A673 (cell line): ENCODE measurements at regions not wholly inside any gene's neighbourhood (a gene's known extent, or its start where the extent isn't known, plus 50 kb on each side); places are given as distances from the start of the nearest gene placed in this dataset.
"Not testable (repeated sequence)": the region's sequence is repeated elsewhere in the genome, so short reads cannot be mapped to it uniquely, and the experiment has no call there.

Source experiments
- BruUV-seq: library from RNA; stranded (reverse); fragments of 400-500 nt; replicated peaks from 2 replicates; lab custom pipeline; 2021; lab: Mats Ljungman, UMichigan
- CTCF ChIA-PET: fragments of 300-600 bp; sonication (Branson Sonifier 250); formaldehyde crosslinking; loops from one replicate; lab custom pipeline; 2022; ENCODE audit warnings: antibody characterized with exemption; lab: Charles Lee
- POLR2A ChIA-PET: fragments of 300-600 bp; sonication (Branson Sonifier 250); formaldehyde crosslinking; loops from one replicate; lab custom pipeline; 2022; ENCODE audit warnings: antibody characterized with exemption; ENCODE audit not compliant: low non-redundant PET; lab: Charles Lee
- DNase-seq: peaks from one replicate; pipeline ENCODE4 v3.0.0-alpha.2; 2015; ENCODE audit warnings: low spot score
- H3K27ac ChIP-seq: fragments of 200-600 bp; sonication (generic); 2 replicates; pipeline ENCODE4 v1.5.1; 2016; ENCODE audit warnings: mixed run types, low read depth, mild to moderate bottlenecking, mixed read lengths, antibody characterized with exemption, low read length; ENCODE audit not compliant: poor library complexity, severe bottlenecking
- H3K27me3 ChIP-seq: fragments of 200-600 bp; sonication (generic); replicated peaks from 2 replicates; pipeline ENCODE4 v1.6.1; 2017; ENCODE audit warnings: mixed run types, low read depth, mild to moderate bottlenecking, mixed read lengths, antibody characterized with exemption, low read length; ENCODE audit not compliant: insufficient read depth, poor library complexity
- H3K36me3 ChIP-seq: fragments of 200-600 bp; sonication (generic); 2 replicates; pipeline ENCODE4 v1.6.1; 2016; ENCODE audit warnings: mixed run types, mild to moderate bottlenecking, mixed read lengths, antibody characterized with exemption, low read length; ENCODE audit not compliant: insufficient read depth, poor library complexity, severe bottlenecking
- H3K4me1 ChIP-seq: fragments of 200-600 bp; sonication (generic); 2 replicates; pipeline ENCODE4 v1.6.1; 2017; ENCODE audit warnings: mixed run types, mild to moderate bottlenecking, mixed read lengths, antibody characterized with exemption, low read length; ENCODE audit not compliant: insufficient read depth, poor library complexity, severe bottlenecking
- H3K4me3 ChIP-seq: fragments of 200-600 bp; sonication (generic); 2 replicates; pipeline ENCODE4 v1.5.1; 2016; ENCODE audit warnings: low read depth, mixed run types, mild to moderate bottlenecking, mixed read lengths, low read length; ENCODE audit not compliant: poor library complexity, severe bottlenecking
- H3K9me3 ChIP-seq: fragments of 200-600 bp; sonication (generic); 2 replicates; pipeline ENCODE4 v1.6.1; 2016; ENCODE audit warnings: mixed run types, low read depth, mild to moderate bottlenecking, mixed read lengths, antibody characterized with exemption, low read length; ENCODE audit not compliant: poor library complexity, severe bottlenecking
- CTCF ChIP-seq: fragments of 300-800, 200-600 bp; sonication (generic); conservative IDR thresholded peaks from 2 replicates; pipeline ENCODE4 v1.5.1; 2017; ENCODE audit warnings: low read depth, mild to moderate bottlenecking, antibody characterized with exemption, low read length, moderate library complexity, mixed read lengths
- EZH2 ChIP-seq: fragments of 200-600 bp; sonication (generic); IDR thresholded peaks from 2 replicates; pipeline ENCODE4 v1.6.1; 2017; ENCODE audit warnings: borderline replicate concordance, low read depth, mild to moderate bottlenecking, mixed read lengths, antibody characterized with exemption, low read length; ENCODE audit not compliant: poor library complexity, severe bottlenecking
- intact Hi-C: fragments of 100-400 bp; cut with micrococcal nuclease; formaldehyde crosslinking; loops from one replicate; pipeline ENCODE4 v1.10.0; 2022; ENCODE audit not compliant: unreplicated experiment

GRCh38 chr6:94893327-94893726, 684.0 kb upstream of the MANEA start:
- Histone ChIP-seq H3K4me3 (no peak overlapping the region), H3K27ac (no peak overlapping the region), H3K9me3 (no peaks in the 10 kb centered on the region), H3K4me1 (no peaks in the 10 kb centered on the region), H3K27me3 (no peaks in the 10 kb centered on the region), H3K36me3 (no peaks in the 10 kb centered on the region)
- no peak for DNase-seq
- no peak for TF ChIP-seq EZH2
- ChIA-PET CTCF (no interaction called here), POLR2A (no interaction called here)
- intact Hi-C loops = no loop called here
- no TSS peak for BruUV-seq

GRCh38 chr6:94873819-94874218, 703.5 kb upstream of the MANEA start:
- H3K9me3 ChIP-seq, H3K36me3 ChIP-seq, H3K4me1 ChIP-seq, H3K27me3 ChIP-seq, CTCF ChIA-PET, BruUV-seq, DNase-seq, H3K4me3 ChIP-seq, intact Hi-C loops, POLR2A ChIA-PET, H3K27ac ChIP-seq: not testable (repeated sequence)

- H3K27me3 ChIP-seq = no peaks in the 10 kb centered on the region
- CTCF ChIA-PET = no interaction called here
- no peaks in the 10 kb centered on the region for H3K9me3 ChIP-seq
- intact Hi-C loops = no loop called here
- H3K27ac ChIP-seq = no peak overlapping the region
- H3K36me3 ChIP-seq = no peaks in the 10 kb centered on the region
- H3K4me3 ChIP-seq = no peak overlapping the region
- no peak for DNase-seq
- TF ChIP-seq CTCF = no peak
- H3K4me1 ChIP-seq = no peaks in the 10 kb centered on the region
- no TSS peak for BruUV-seq
- POLR2A ChIA-PET = no interaction called here
These were observed 715.2 kb upstream of the MANEA start for GRCh38 chr6:94862112-94862511.

- H3K9me3 ChIP-seq = no peaks in the 10 kb centered on the region
- no peak overlapping the region for H3K4me3 ChIP-seq
- POLR2A ChIA-PET = no interaction called here
- H3K4me1 ChIP-seq = no peaks in the 10 kb centered on the region
- CTCF ChIA-PET = no interaction called here
- no peaks in the 10 kb centered on the region for H3K36me3 ChIP-seq
- no peak for DNase-seq
- no peak overlapping the region for H3K27ac ChIP-seq
- no TSS peak for BruUV-seq
- no peaks in the 10 kb centered on the region for H3K27me3 ChIP-seq
- intact Hi-C loops = no loop called here
- TF ChIP-seq EZH2 (no peak), CTCF (no peak)
These were observed 717.4 kb upstream of the MANEA start for GRCh38 chr6:94859924-94860323.

- DNase-seq, H3K27ac ChIP-seq, BruUV-seq, H3K27me3 ChIP-seq, H3K4me1 ChIP-seq, H3K4me3 ChIP-seq, H3K9me3 ChIP-seq, H3K36me3 ChIP-seq, POLR2A ChIA-PET, CTCF ChIA-PET, intact Hi-C loops: not testable (repeated sequence)
These were observed 720.3 kb upstream of the MANEA start for GRCh38 chr6:94856999-94857398.

GRCh38 chr6:94851329-94851728, 726.0 kb upstream of the MANEA start:
- POLR2A ChIA-PET, H3K27me3 ChIP-seq, CTCF ChIA-PET, H3K9me3 ChIP-seq, H3K36me3 ChIP-seq, H3K4me3 ChIP-seq, BruUV-seq, DNase-seq, intact Hi-C loops, H3K27ac ChIP-seq, H3K4me1 ChIP-seq: not testable (repeated sequence)
